BLaER1 (cell line): ENCODE measurements at regions not wholly inside any gene's neighbourhood (a gene's known extent, or its start where the extent isn't known, plus 50 kb on each side); places are given as distances from the start of the nearest gene placed in this dataset.
A peak's percentile ranks its signal among the peaks of the same experiment; 100 is the strongest.

Source experiments
- H3K27ac ChIP-seq: shearing (Covaris generic); formaldehyde crosslinking; 2 replicates; pipeline ENCODE4 v1.8.1; 2022
- H3K27me3 ChIP-seq: shearing (Covaris generic); formaldehyde crosslinking; 2 replicates; pipeline ENCODE4 v1.8.1; 2022
- H3K36me3 ChIP-seq: shearing (Covaris generic); formaldehyde crosslinking; 2 replicates; pipeline ENCODE4 v1.8.1; 2022
- H3K4me1 ChIP-seq: shearing (Covaris generic); formaldehyde crosslinking; 2 replicates; pipeline ENCODE4 v1.8.1; 2022
- H3K4me2 ChIP-seq: shearing (Covaris generic); formaldehyde crosslinking; 2 replicates; pipeline ENCODE4 v1.8.1; 2022
- H3K4me3 ChIP-seq: shearing (Covaris generic); formaldehyde crosslinking; 2 replicates; pipeline ENCODE4 v1.8.1; 2022
- H3K9ac ChIP-seq: shearing (Covaris generic); formaldehyde crosslinking; 2 replicates; pipeline ENCODE4 v1.8.1; 2022
- H3K9me3 ChIP-seq: shearing (Covaris generic); formaldehyde crosslinking; 2 replicates; pipeline ENCODE4 v1.8.1; 2022
- H4K20me1 ChIP-seq: shearing (Covaris generic); formaldehyde crosslinking; 2 replicates; pipeline ENCODE4 v1.8.1; 2022
- Cebpa-rat ChIP-seq: shearing (Covaris generic); IDR thresholded peaks from 2 replicates; pipeline ENCODE4 v1.8.1; 2022

- H3K36me3 ChIP-seq: no peaks in the 10 kb centered on the region
- no peaks in the 10 kb centered on the region for H3K27me3 ChIP-seq
- no peak overlapping the region for H3K27ac ChIP-seq
- H3K4me1 ChIP-seq: peaks cover 17% of the 10 kb centered on the region
- no peaks in the 10 kb centered on the region for H4K20me1 ChIP-seq
- no peak overlapping the region for H3K4me2 ChIP-seq
- no peak overlapping the region for H3K4me3 ChIP-seq
- H3K9ac ChIP-seq: no peak overlapping the region
- TF ChIP-seq Cebpa-rat: no peak
- H3K9me3 ChIP-seq: peaks cover 5% of the 10 kb centered on the region
Observed at GRCh38 chr5:170442391-170442790, 53.2 kb upstream of the KCNMB1 start.

- H3K9ac ChIP-seq: no peak overlapping the region
- no peak overlapping the region for H3K27ac ChIP-seq
- H3K27me3 ChIP-seq: no peaks in the 10 kb centered on the region
- no peaks in the 10 kb centered on the region for H3K9me3 ChIP-seq
- H3K4me1 ChIP-seq: peaks cover 17% of the 10 kb centered on the region
- no peak overlapping the region for H3K4me2 ChIP-seq
- no peak for TF ChIP-seq Cebpa-rat
- no peak overlapping the region for H3K4me3 ChIP-seq
- H4K20me1 ChIP-seq: no peaks in the 10 kb centered on the region
- H3K36me3 ChIP-seq: no peaks in the 10 kb centered on the region
Observed at GRCh38 chr5:170441393-170441784, 52.2 kb upstream of the KCNMB1 start.

GRCh38 chr5:170440771-170441392, 51.7 kb upstream of the KCNMB1 start:
- Histone ChIP-seq H3K27ac (no peak overlapping the region), H3K27me3 (no peaks in the 10 kb centered on the region), H4K20me1 (no peaks in the 10 kb centered on the region), H3K36me3 (no peaks in the 10 kb centered on the region), H3K4me1 (peaks cover 17% of the 10 kb centered on the region), H3K4me2 (peak overlapping the region; percentile 36; the same call in 1 of the 2 replicates), H3K9ac (no peak overlapping the region), H3K4me3 (no peak overlapping the region), H3K9me3 (no peaks in the 10 kb centered on the region)
- no peak for TF ChIP-seq Cebpa-rat

GRCh38 chr5:170439944-170440269, 50.7 kb upstream of the KCNMB1 start:
- Histone ChIP-seq H4K20me1 (no peaks in the 10 kb centered on the region), H3K27ac (no peak overlapping the region), H3K4me2 (peak overlapping the region; percentile 36), H3K4me1 (peaks cover 17% of the 10 kb centered on the region), H3K9ac (no peak overlapping the region), H3K27me3 (no peaks in the 10 kb centered on the region), H3K36me3 (no peaks in the 10 kb centered on the region), H3K4me3 (no peak overlapping the region), H3K9me3 (no peaks in the 10 kb centered on the region)
- TF ChIP-seq Cebpa-rat: no peak

- no peak for TF ChIP-seq Cebpa-rat
- H4K20me1 ChIP-seq: no peaks in the 10 kb centered on the region
- H3K4me2 ChIP-seq: peak overlapping the region; percentile 36
- H3K4me1 ChIP-seq: peaks cover 17% of the 10 kb centered on the region
- H3K9me3 ChIP-seq: no peaks in the 10 kb centered on the region
- no peak overlapping the region for H3K27ac ChIP-seq
- no peak overlapping the region for H3K4me3 ChIP-seq
- no peaks in the 10 kb centered on the region for H3K36me3 ChIP-seq
- H3K9ac ChIP-seq: no peak overlapping the region
- no peaks in the 10 kb centered on the region for H3K27me3 ChIP-seq
Observed at GRCh38 chr5:170439223-170439943, 50.2 kb upstream of the KCNMB1 start.
